ENCODE measurements at regions not wholly inside any gene's neighbourhood (a gene's known extent, or its start where the extent isn't known, plus 50 kb on each side); places are given as distances from the start of the nearest gene placed in this dataset.

DNA sequence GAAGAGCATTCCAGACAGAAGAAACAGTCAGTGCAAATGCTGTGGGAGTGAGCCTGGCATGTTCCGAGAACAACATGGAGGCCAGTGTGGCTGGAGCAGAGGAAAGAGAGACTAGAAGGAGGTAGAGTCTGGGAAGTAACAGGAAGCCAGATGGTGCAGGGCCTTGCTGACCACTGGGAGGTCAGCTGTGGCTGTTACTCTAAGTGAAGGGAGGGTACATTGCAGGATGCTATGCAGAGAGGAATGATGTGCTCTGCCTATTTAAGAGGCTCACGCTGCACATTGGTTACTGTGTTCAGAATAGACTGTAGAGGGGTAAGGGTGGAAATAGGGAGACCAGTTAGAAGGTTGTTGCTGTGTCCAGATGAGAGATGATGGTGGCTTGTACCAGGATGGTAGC lies 88.6 kb upstream of the CACNA1E start:
- TF ChIP-seq, protein P1, sequence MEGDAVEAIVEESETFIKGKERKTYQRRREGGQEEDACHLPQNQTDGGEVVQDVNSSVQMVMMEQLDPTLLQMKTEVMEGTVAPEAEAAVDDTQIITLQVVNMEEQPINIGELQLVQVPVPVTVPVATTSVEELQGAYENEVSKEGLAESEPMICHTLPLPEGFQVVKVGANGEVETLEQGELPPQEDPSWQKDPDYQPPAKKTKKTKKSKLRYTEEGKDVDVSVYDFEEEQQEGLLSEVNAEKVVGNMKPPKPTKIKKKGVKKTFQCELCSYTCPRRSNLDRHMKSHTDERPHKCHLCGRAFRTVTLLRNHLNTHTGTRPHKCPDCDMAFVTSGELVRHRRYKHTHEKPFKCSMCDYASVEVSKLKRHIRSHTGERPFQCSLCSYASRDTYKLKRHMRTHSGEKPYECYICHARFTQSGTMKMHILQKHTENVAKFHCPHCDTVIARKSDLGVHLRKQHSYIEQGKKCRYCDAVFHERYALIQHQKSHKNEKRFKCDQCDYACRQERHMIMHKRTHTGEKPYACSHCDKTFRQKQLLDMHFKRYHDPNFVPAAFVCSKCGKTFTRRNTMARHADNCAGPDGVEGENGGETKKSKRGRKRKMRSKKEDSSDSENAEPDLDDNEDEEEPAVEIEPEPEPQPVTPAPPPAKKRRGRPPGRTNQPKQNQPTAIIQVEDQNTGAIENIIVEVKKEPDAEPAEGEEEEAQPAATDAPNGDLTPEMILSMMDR (conservative IDR thresholded peaks at IDR 0.05): no peak
- Mint-ChIP-seq H3K27ac (no peak overlapping the region), H3K36me3 (no peaks in the 10 kb centered on the region), H3K27me3 (peaks cover 27% of the 10 kb centered on the region), H3K4me3 (no peak overlapping the region), H3K9me3 (no peaks in the 10 kb centered on the region), H3K4me1 (ENCODE audit: unreplicated experiment) (peaks cover 27% of the 10 kb centered on the region)
- no peak for DNase-seq (ENCODE audit: extremely low spot score, unreplicated experiment)

DNA sequence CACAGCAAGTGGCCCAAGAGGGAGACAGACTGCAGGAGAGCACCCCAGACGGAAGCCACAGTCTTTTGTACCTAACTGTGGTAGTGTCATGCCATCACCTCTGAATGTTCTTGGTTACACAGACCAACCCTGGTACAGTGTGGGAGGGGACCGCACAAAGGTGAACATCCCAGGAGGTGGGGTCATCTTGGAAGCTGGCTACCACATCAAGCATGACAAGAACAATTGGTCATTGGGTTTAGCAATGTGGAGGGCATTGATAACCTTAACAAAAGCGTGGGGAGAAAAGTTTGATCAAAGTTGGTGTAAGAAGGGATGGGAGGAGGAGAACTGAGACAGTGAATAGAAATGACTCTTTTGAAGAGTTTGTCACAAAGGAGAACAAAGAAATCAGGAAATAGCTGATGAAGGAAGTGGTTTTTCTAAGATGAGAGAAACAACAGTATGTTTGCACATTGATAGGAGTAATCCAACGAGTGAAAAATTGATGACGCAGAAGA lies 87.1 kb upstream of the CACNA1E start:
- H3K4me3 Mint-ChIP-seq: no peak overlapping the region
- no peak overlapping the region for H3K27ac Mint-ChIP-seq
- H3K27me3 Mint-ChIP-seq: peaks cover 18% of the 10 kb centered on the region
- no peaks in the 10 kb centered on the region for H3K9me3 Mint-ChIP-seq
- DNase-seq (ENCODE audit: extremely low spot score, unreplicated experiment): no peak
- no peaks in the 10 kb centered on the region for H3K36me3 Mint-ChIP-seq
- TF ChIP-seq, protein P1 (conservative IDR thresholded peaks at IDR 0.05): no peak
- H3K4me1 Mint-ChIP-seq (ENCODE audit: unreplicated experiment): peaks cover 15% of the 10 kb centered on the region

DNA sequence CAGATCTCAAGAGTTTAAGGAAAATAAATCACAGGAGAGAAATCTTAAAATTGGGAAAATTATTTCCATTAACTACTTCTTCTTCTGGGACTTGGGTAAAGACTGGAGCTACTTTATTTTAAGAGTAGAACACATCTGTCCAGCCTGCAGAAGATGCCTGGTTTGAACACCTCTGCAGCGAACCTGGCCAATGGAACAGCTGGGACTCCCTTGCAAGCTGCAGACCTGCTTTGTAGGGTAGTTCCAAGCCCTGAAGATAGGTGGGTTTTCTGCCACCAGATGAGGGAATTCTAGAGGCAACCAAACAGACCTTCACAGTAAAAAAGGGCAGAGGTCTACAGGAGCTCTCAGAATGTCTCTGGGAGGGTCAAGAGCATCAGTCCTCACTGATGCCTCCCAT lies 86.5 kb upstream of the CACNA1E start:
- no peak for DNase-seq (ENCODE audit: extremely low spot score, unreplicated experiment)
- peaks cover 11% of the 10 kb centered on the region for H3K4me1 Mint-ChIP-seq (ENCODE audit: unreplicated experiment)
- TF ChIP-seq, protein P1 (conservative IDR thresholded peaks at IDR 0.05): no peak

DNA sequence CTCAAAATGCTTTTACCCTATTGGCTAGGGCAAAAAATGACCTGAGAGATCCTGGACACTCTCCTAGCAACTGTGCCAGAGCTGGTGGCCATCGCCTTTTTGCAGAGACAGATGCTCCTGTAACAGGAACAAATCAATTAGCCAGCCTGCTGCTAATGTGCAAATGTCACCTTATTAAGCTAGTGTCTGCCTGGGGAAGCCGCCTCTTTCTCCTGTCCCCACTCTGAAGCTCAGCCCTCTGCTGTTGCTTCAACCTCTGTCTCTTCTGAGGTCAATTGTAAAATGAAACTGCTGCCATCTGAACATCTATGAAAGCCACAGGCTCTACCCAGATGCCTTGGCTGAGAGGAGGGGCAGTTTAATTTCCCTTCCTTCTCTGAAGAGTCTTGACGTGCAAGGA lies 85.5 kb upstream of the CACNA1E start:
- no peaks in the 10 kb centered on the region for H3K9me3 Mint-ChIP-seq
- H3K27ac Mint-ChIP-seq: no peak overlapping the region
- H3K4me1 Mint-ChIP-seq (ENCODE audit: unreplicated experiment): peaks cover under 1% of the 10 kb centered on the region
- peaks cover 16% of the 10 kb centered on the region for H3K27me3 Mint-ChIP-seq
- DNase-seq (ENCODE audit: extremely low spot score, unreplicated experiment): no peak
- H3K36me3 Mint-ChIP-seq: no peaks in the 10 kb centered on the region
- no peak overlapping the region for H3K4me3 Mint-ChIP-seq
- TF ChIP-seq, protein P1 (conservative IDR thresholded peaks at IDR 0.05): no peak

More for the DNA sequence above, 86.5 kb upstream of the CACNA1E start:
- Mint-ChIP-seq H3K27ac (no peak overlapping the region), H3K4me3 (no peak overlapping the region), H3K36me3 (no peaks in the 10 kb centered on the region), H3K27me3 (peaks cover 15% of the 10 kb centered on the region), H3K9me3 (no peaks in the 10 kb centered on the region)

DNA sequence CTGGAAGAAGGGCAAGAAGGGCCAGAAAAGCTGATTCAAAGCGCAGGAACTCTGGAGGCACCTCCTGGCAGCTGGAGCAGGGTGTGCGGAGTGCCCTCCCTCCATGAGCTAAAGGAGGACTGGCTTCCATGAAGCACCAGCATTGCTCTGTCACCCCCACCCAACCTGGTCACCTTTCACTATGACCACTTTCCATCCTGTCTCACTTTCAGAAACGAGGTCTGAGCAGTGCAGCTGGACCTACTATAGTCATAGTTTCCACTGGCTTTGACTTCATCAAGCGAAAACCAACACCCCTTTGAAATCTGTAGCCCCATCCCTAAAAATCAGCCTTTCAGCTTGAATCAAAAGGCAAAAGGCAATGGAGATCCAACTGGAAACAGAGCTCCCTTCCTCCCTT lies 84.8 kb upstream of the CACNA1E start:
- Mint-ChIP-seq H3K36me3 (no peaks in the 10 kb centered on the region), H3K27ac (no peak overlapping the region), H3K4me1 (ENCODE audit: unreplicated experiment) (no peaks in the 10 kb centered on the region), H3K9me3 (no peaks in the 10 kb centered on the region), H3K27me3 (peaks cover 16% of the 10 kb centered on the region), H3K4me3 (no peak overlapping the region)
- DNase-seq (ENCODE audit: extremely low spot score, unreplicated experiment): no peak
- TF ChIP-seq, protein P1 (conservative IDR thresholded peaks at IDR 0.05): no peak

DNA sequence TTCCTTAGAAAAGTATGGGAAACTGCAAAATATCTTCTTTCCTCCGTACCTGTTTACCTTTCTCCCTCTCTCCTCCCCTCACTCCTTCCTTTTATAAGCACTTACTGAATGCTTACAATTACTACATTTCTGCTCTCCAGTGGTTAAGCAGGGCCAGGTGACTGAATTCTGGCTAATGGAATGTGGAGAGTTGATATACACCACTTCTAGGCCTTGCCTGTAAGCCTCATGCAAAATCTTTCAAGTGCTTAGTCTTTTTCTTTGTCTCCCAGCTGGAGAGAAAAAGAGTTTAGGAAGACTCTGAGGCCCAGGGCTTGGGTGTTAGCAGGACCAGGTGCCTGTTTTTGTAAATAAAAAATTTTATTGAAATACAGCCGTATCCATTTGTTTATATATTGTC lies 77.7 kb upstream of the CACNA1E start:
- TF ChIP-seq, protein P1 (conservative IDR thresholded peaks at IDR 0.05): no peak
- no peak overlapping the region for H3K4me3 Mint-ChIP-seq
- no peak for DNase-seq (ENCODE audit: extremely low spot score, unreplicated experiment)
- H3K4me1 Mint-ChIP-seq (ENCODE audit: unreplicated experiment): no peaks in the 10 kb centered on the region
- H3K27ac Mint-ChIP-seq: no peak overlapping the region
- no peaks in the 10 kb centered on the region for H3K36me3 Mint-ChIP-seq
- H3K27me3 Mint-ChIP-seq: peaks cover 26% of the 10 kb centered on the region
- H3K9me3 Mint-ChIP-seq: no peaks in the 10 kb centered on the region

Data from type B pancreatic cell (in vitro differentiated cells).